ENCODE measurements at regions not wholly inside any gene's neighbourhood (a gene's known extent, or its start where the extent isn't known, plus 50 kb on each side); places are given as distances from the start of the nearest gene placed in this dataset.

DNA sequence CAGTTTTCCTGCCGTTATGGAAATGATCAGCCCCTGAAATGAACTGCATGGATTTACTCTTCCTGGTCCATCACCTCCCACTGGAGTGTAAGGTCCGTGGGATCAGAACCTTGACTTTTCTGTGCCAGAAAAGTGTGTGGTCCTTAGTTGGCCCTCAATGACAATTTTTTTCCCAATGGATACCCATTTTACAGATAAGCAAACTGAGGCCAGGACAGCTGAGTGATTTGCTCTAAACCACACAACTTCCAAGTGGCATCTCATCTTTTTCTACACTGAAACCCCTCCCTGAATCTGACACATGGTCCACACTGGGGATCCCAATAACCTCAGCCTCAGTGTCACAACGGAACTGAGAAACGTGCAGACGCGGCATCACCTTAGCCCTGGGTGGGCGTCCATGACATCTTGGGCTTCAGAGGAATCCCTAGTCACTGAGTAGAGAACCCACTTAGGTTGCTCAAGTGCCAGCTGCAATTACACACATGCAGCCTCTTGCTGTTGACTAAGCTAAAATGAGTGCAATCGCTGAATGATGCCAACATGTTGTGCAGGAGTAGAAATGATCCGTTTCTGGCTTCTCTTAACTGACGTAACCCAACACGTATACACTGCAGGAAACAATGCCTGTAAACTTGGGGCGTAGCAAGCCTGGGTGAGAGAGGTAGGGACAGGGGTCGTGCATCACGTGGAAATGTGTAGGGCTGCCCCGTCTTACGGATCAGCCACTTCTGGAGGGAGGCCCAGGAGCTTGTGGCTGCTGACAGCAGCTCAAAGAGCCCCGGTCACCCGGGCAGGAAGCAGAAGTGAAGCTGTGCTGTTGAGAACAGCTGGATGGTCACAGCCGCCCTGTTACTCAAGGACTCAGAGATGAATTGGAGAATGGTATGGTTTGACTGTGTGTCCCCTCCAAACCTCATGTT, 136.3 kb downstream of the SHANK2 start:
- H3K4me3 Mint-ChIP-seq (ENCODE audit: low read depth), result no peak overlapping the region
- H3K36me3 Mint-ChIP-seq (ENCODE audit: insufficient read depth), result peaks cover 17% of the 10 kb centered on the region
- peaks cover 13% of the 10 kb centered on the region for H3K4me1 Mint-ChIP-seq (ENCODE audit: low read depth)
- DNase-seq (ENCODE audit: low spot score, unreplicated experiment), result no peak
- no peaks in the 10 kb centered on the region for H3K27me3 Mint-ChIP-seq
- H3K27ac Mint-ChIP-seq, result no peak overlapping the region
- no peaks in the 10 kb centered on the region for H3K9me3 Mint-ChIP-seq (ENCODE audit: low read depth)
- TF ChIP-seq, protein P1, sequence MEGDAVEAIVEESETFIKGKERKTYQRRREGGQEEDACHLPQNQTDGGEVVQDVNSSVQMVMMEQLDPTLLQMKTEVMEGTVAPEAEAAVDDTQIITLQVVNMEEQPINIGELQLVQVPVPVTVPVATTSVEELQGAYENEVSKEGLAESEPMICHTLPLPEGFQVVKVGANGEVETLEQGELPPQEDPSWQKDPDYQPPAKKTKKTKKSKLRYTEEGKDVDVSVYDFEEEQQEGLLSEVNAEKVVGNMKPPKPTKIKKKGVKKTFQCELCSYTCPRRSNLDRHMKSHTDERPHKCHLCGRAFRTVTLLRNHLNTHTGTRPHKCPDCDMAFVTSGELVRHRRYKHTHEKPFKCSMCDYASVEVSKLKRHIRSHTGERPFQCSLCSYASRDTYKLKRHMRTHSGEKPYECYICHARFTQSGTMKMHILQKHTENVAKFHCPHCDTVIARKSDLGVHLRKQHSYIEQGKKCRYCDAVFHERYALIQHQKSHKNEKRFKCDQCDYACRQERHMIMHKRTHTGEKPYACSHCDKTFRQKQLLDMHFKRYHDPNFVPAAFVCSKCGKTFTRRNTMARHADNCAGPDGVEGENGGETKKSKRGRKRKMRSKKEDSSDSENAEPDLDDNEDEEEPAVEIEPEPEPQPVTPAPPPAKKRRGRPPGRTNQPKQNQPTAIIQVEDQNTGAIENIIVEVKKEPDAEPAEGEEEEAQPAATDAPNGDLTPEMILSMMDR (IDR thresholded peaks at IDR 0.05; ENCODE audit: unreplicated experiment), result no peak

DNA sequence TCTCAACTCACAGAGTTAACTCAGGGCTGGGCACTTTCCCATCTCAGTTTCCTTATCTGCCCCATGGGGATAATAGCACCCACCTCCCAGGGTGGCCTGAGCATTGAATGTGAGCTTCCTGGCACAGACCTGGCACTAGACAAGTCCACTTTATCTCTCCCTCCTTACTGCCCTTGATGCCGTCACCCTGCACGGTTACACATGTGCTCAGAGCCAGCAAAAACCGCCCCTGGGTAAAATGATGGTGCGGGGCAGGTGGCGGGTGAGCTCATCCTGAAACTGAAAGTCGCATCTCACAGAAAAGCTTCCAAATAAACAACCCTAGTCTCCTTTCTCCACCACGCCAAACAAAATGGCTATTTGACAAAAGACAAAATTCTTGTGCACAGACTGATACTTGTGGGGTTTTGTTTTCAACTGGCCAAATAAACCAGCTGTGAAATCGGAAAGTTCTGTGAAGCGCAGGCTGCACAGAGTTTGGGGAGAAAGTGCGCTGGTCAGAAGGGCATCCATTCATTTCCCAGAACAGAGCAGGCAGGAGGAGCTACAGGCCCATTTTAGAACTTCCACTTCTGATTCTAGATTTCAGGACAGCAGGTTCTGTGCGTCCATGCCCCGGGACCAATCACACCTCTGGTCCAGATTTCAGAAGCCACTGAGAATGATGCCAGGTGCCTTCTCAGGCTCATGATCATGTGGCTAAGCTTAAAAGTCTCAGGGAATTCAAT, 138.1 kb downstream of the SHANK2 start:
- Mint-ChIP-seq H3K4me1 (ENCODE audit: low read depth) (peaks cover 7% of the 10 kb centered on the region), H3K27me3 (no peaks in the 10 kb centered on the region), H3K4me3 (ENCODE audit: low read depth) (no peak overlapping the region), H3K27ac (no peak overlapping the region), H3K36me3 (ENCODE audit: insufficient read depth) (peaks cover 18% of the 10 kb centered on the region), H3K9me3 (ENCODE audit: low read depth) (no peaks in the 10 kb centered on the region)
- no peak for DNase-seq (ENCODE audit: low spot score, unreplicated experiment)
- TF ChIP-seq, protein P1 (IDR thresholded peaks at IDR 0.05; ENCODE audit: unreplicated experiment), result no peak

DNA sequence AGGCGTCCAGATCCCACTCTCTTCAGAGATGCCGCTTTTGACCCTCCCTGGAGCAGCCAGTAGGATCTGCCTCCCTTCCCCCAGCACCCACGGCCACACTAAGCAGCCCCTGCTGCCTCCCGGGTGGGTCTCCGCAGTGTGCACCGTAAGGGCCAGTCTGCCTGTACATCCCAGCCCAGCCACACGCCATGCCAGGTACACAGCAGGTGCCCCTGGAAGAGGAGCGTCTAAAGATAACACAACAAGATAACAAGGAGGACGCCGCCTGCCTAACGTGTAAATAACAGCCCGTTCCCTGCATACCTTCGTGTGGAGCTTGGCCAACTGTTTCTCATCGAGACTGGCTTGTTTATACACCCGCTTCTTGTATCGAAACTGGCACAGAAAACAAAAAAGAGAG, 139.4 kb downstream of the SHANK2 start:
- peaks cover 7% of the 10 kb centered on the region for H3K4me1 Mint-ChIP-seq (ENCODE audit: low read depth)
- no peaks in the 10 kb centered on the region for H3K9me3 Mint-ChIP-seq (ENCODE audit: low read depth)
- peaks cover 19% of the 10 kb centered on the region for H3K36me3 Mint-ChIP-seq (ENCODE audit: insufficient read depth)
- no peaks in the 10 kb centered on the region for H3K27me3 Mint-ChIP-seq
- H3K4me3 Mint-ChIP-seq (ENCODE audit: low read depth), result no peak overlapping the region
- no peak for DNase-seq (ENCODE audit: low spot score, unreplicated experiment)
- TF ChIP-seq, protein P1 (IDR thresholded peaks at IDR 0.05; ENCODE audit: unreplicated experiment), result no peak
- peak overlapping the region; percentile 34 for H3K27ac Mint-ChIP-seq

DNA sequence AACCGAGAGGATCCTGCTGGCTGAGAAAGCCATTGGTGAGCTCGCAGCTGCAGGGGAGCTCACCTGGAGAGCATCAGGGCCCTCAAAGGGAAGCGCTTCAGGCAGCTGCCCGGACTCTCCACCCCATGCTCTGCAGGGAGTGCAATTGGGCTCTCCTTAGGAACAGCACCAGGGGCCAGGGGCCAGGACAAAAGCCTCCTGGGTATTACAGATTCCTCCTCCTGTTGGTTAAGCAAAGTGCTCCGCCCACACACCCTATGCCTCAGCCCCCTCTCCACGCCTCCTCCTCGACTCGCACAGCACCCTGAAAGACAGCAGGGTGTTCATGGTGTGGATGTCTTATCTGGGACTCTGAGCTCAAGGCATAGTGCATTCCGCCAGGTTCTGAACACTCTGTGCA, 139.9 kb downstream of the SHANK2 start:
- H3K4me1 Mint-ChIP-seq (ENCODE audit: low read depth), result peaks cover 7% of the 10 kb centered on the region
- no peaks in the 10 kb centered on the region for H3K27me3 Mint-ChIP-seq
- H3K36me3 Mint-ChIP-seq (ENCODE audit: insufficient read depth), result peaks cover 19% of the 10 kb centered on the region
- H3K27ac Mint-ChIP-seq, result peak overlapping the region; percentile 34
- no peak for DNase-seq (ENCODE audit: low spot score, unreplicated experiment)
- TF ChIP-seq, protein P1 (IDR thresholded peaks at IDR 0.05; ENCODE audit: unreplicated experiment), result no peak
- no peak overlapping the region for H3K4me3 Mint-ChIP-seq (ENCODE audit: low read depth)
- H3K9me3 Mint-ChIP-seq (ENCODE audit: low read depth), result no peaks in the 10 kb centered on the region

DNA sequence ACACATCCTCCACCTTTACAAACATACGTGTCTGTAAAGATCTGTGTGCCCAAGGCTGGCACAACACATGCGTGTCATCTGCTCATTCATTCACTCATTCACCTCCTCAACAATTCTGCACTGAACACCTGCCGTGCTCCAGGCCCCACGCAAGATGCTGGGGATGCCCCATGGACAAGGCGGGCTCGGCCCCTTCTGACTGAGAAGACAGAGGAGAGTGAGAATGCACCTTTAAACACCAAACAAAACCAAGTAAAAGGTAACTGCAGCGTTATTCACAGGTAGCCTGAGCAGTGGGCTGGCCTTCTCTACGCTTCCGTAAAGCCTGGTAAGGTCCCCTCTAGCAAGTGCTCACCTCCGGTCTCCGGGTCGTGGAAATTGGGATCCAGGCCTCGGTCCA, 142.8 kb downstream of the SHANK2 start:
- TF ChIP-seq, protein P1 (IDR thresholded peaks at IDR 0.05; ENCODE audit: unreplicated experiment), result no peak
- Mint-ChIP-seq H3K4me1 (ENCODE audit: low read depth) (peaks cover 7% of the 10 kb centered on the region), H3K36me3 (ENCODE audit: insufficient read depth) (peaks cover 15% of the 10 kb centered on the region), H3K27ac (no peak overlapping the region), H3K9me3 (ENCODE audit: low read depth) (no peaks in the 10 kb centered on the region), H3K4me3 (ENCODE audit: low read depth) (no peak overlapping the region), H3K27me3 (no peaks in the 10 kb centered on the region)
- DNase-seq (ENCODE audit: low spot score, unreplicated experiment), result no peak
